WTC11 (cell line): ENCODE measurements at regions not wholly inside any gene's neighbourhood (a gene's known extent, or its start where the extent isn't known, plus 50 kb on each side); places are given as distances from the start of the nearest gene placed in this dataset.

Source experiments
- ATAC-seq: fragments of 200-7000 bp; cut with Tn5 transposase; 2 replicates; pipeline ENCODE4 v1.10.0; 2021; ENCODE audit warnings: mild to moderate bottlenecking, moderate library complexity
- CTCF ChIA-PET: fragments of 300-600 bp; sonication (Branson Sonifier 250); formaldehyde crosslinking; loops from one replicate; lab custom pipeline; 2021; ENCODE audit warnings: antibody characterized with exemption; lab: Charles Lee
- POLR2A ChIA-PET: fragments of 350-600 bp; sonication (Branson Sonifier 250); formaldehyde crosslinking; loops from one replicate; lab custom pipeline; 2021; ENCODE audit warnings: antibody characterized with exemption; lab: Charles Lee
- DNase-seq: peaks from one replicate; pipeline ENCODE4 v3.0.0; 2021; ENCODE audit warnings: low spot score
- H3K27ac Mint-ChIP-seq: 2 replicates; pipeline ENCODE4 v1.8.0; 2021; ENCODE audit warnings: mixed read lengths
- H3K27me3 Mint-ChIP-seq: 2 replicates; pipeline ENCODE4 v1.8.0; 2021; ENCODE audit warnings: low read depth, mild to moderate bottlenecking, moderate library complexity, mixed read lengths
- H3K36me3 Mint-ChIP-seq: 2 replicates; pipeline ENCODE4 v1.8.0; 2021; ENCODE audit warnings: mixed read lengths
- H3K4me1 Mint-ChIP-seq: 2 replicates; pipeline ENCODE4 v1.8.0; 2022; ENCODE audit warnings: mixed read lengths
- H3K4me3 Mint-ChIP-seq: 2 replicates; pipeline ENCODE4 v1.8.0; 2021; ENCODE audit warnings: mild to moderate bottlenecking, moderate library complexity, mixed read lengths
- H3K9me3 Mint-ChIP-seq: 2 replicates; pipeline ENCODE4 v1.8.0; 2021; ENCODE audit warnings: mixed read lengths
- AR ChIP-seq: fragments of 250-450 bp; sonication (Bioruptor Pico); IDR thresholded peaks from 2 replicates; pipeline ENCODE4 v1.9.0; 2021; ENCODE audit warnings: mild to moderate bottlenecking
- ATF2 ChIP-seq: sonication (generic); formaldehyde crosslinking; IDR thresholded peaks from 2 replicates; pipeline ENCODE4 v1.8.1; 2022; ENCODE audit warnings: low read depth, missing genetic modification reagents, borderline replicate concordance
- ATF6 ChIP-seq: sonication (generic); formaldehyde crosslinking; IDR thresholded peaks from 2 replicates; pipeline ENCODE4 v1.8.1; 2023; ENCODE audit warnings: mild to moderate bottlenecking, missing genetic modification reagents
- CDX4 ChIP-seq: fragments of 250-450 bp; sonication (Bioruptor Pico); IDR thresholded peaks from 2 replicates; pipeline ENCODE4 v1.9.0; 2021; ENCODE audit warnings: moderate library complexity, mild to moderate bottlenecking, inconsistent platforms, borderline replicate concordance
- CREM ChIP-seq: sonication (generic); formaldehyde crosslinking; IDR thresholded peaks from 2 replicates; pipeline ENCODE4 v1.8.1; 2022; ENCODE audit warnings: mild to moderate bottlenecking, missing genetic modification reagents, moderate library complexity
- E2F5 ChIP-seq: sonication (generic); formaldehyde crosslinking; IDR thresholded peaks from 2 replicates; pipeline ENCODE4 v1.8.1; 2022; ENCODE audit warnings: mild to moderate bottlenecking, moderate library complexity, missing genetic modification reagents
- ESRRA ChIP-seq: sonication (generic); formaldehyde crosslinking; IDR thresholded peaks from 2 replicates; pipeline ENCODE4 v1.8.1; 2022; ENCODE audit warnings: mild to moderate bottlenecking, missing genetic modification reagents, borderline replicate concordance
- FOXK1 ChIP-seq: sonication (generic); formaldehyde crosslinking; IDR thresholded peaks from 2 replicates; pipeline ENCODE4 v1.8.0; 2022; ENCODE audit warnings: mild to moderate bottlenecking, moderate library complexity, missing genetic modification reagents
- FOXP1 ChIP-seq: sonication (generic); formaldehyde crosslinking; IDR thresholded peaks from 2 replicates; pipeline ENCODE4 v1.8.0; 2022; ENCODE audit warnings: missing genetic modification reagents, mild to moderate bottlenecking, moderate library complexity, borderline replicate concordance
- GTF2I ChIP-seq: fragments of 250-450 bp; sonication (Bioruptor Pico); conservative IDR thresholded peaks from 2 replicates; pipeline ENCODE4 v1.4.0; 2021; ENCODE audit warnings: mild to moderate bottlenecking
- HMGXB4 ChIP-seq: sonication (generic); formaldehyde crosslinking; IDR thresholded peaks from 2 replicates; pipeline ENCODE4 v1.8.1; 2023; ENCODE audit warnings: mild to moderate bottlenecking, moderate library complexity, missing genetic modification reagents
- IRF2 ChIP-seq: sonication (generic); formaldehyde crosslinking; IDR thresholded peaks from 2 replicates; pipeline ENCODE4 v1.8.0; 2022; ENCODE audit warnings: low read depth, missing genetic modification reagents, borderline replicate concordance
- MLX ChIP-seq: sonication (generic); formaldehyde crosslinking; IDR thresholded peaks from 2 replicates; pipeline ENCODE4 v1.8.1; 2023; ENCODE audit warnings: mild to moderate bottlenecking, missing genetic modification reagents, moderate library complexity
- OVOL2 ChIP-seq: fragments of 250-450 bp; sonication (Bioruptor Pico); IDR thresholded peaks from 2 replicates; pipeline ENCODE4 v1.9.0; 2021; ENCODE audit warnings: mild to moderate bottlenecking, borderline replicate concordance
- SMAD4 ChIP-seq: sonication (generic); formaldehyde crosslinking; IDR thresholded peaks from 2 replicates; pipeline ENCODE4 v1.8.0; 2022; ENCODE audit warnings: mild to moderate bottlenecking, missing genetic modification reagents
- SOX15 ChIP-seq: fragments of 250-450 bp; sonication (Bioruptor Pico); IDR thresholded peaks from 2 replicates; pipeline ENCODE4 v1.9.0; 2021; ENCODE audit warnings: mild to moderate bottlenecking
- SP1 ChIP-seq: sonication (generic); formaldehyde crosslinking; conservative IDR thresholded peaks from 2 replicates; pipeline ENCODE4 v1.8.1; 2022; ENCODE audit warnings: missing genetic modification reagents
- TEAD4 ChIP-seq: sonication (generic); formaldehyde crosslinking; IDR thresholded peaks from 2 replicates; pipeline ENCODE4 v1.8.0; 2022; ENCODE audit warnings: mild to moderate bottlenecking, missing genetic modification reagents
- USF2 ChIP-seq: sonication (generic); formaldehyde crosslinking; IDR thresholded peaks from 2 replicates; pipeline ENCODE4 v1.8.1; 2023; ENCODE audit warnings: mild to moderate bottlenecking, missing genetic modification reagents, moderate library complexity
- ZNF232 ChIP-seq: sonication (generic); formaldehyde crosslinking; IDR thresholded peaks from 2 replicates; pipeline ENCODE4 v1.8.0; 2022; ENCODE audit warnings: mild to moderate bottlenecking, missing genetic modification reagents
- ZNF317 ChIP-seq: sonication (generic); formaldehyde crosslinking; IDR thresholded peaks from 2 replicates; pipeline ENCODE4 v1.8.1; 2023; ENCODE audit warnings: low read depth, mild to moderate bottlenecking, moderate library complexity, missing genetic modification reagents, borderline replicate concordance
- ZNF423 ChIP-seq: fragments of 250-450 bp; sonication (Bioruptor Pico); IDR thresholded peaks from 2 replicates; pipeline ENCODE4 v2.1.2; 2022; ENCODE audit warnings: mild to moderate bottlenecking, moderate library complexity
- ZSCAN18 ChIP-seq: fragments of 250-450 bp; sonication (Bioruptor Pico); IDR thresholded peaks from 2 replicates; pipeline ENCODE4 v2.1.2; 2022; ENCODE audit warnings: mild to moderate bottlenecking, moderate library complexity

- TF ChIP-seq ATF6 (no peak), E2F5 (CRISPR knock-in tag) (no peak), SMAD4 (CRISPR knock-in tag) (no peak), ZNF232 (CRISPR knock-in tag) (no peak), HMGXB4 (no peak), FOXK1 (CRISPR knock-in tag) (no peak), TEAD4 (CRISPR knock-in tag) (no peak), FOXP1 (no peak), GTF2I (CRISPR knock-in tag) (no peak), ZNF317 (no peak), USF2 (CRISPR knock-in tag) (no peak), ZSCAN18 (CRISPR knock-in tag) (no peak), SP1 (CRISPR knock-in tag) (no peak)
These were observed 242.3 kb upstream of the PMEPA1 start (continued) for GRCh38 chr20:57952136-57952535.

- no peak overlapping the region for H3K4me3 Mint-ChIP-seq
- DNase-seq = no peak
- H3K36me3 Mint-ChIP-seq = peaks cover 9% of the 10 kb centered on the region
- CTCF ChIA-PET = no interaction called here
- POLR2A ChIA-PET = no interaction called here
- no peak for ATAC-seq
- H3K9me3 Mint-ChIP-seq = peaks cover 49% of the 10 kb centered on the region
- H3K4me1 Mint-ChIP-seq = peaks cover 13% of the 10 kb centered on the region; the same call in 1 of the 2 replicates
- no peak for TF ChIP-seq SMAD4 (CRISPR knock-in tag)
- no peak for TF ChIP-seq ZNF232 (CRISPR knock-in tag)
- no peak for TF ChIP-seq IRF2 (CRISPR knock-in tag)
- TF ChIP-seq CREM = no peak
- TF ChIP-seq SOX15 (CRISPR knock-in tag) = no peak
- TF ChIP-seq OVOL2 (CRISPR knock-in tag) = no peak
- no peak for TF ChIP-seq ESRRA (CRISPR knock-in tag)
- TF ChIP-seq GTF2I (CRISPR knock-in tag) = no peak
- TF ChIP-seq CDX4 = no peak
- no peak for TF ChIP-seq ZNF423
- no peak for TF ChIP-seq MLX
- TF ChIP-seq ATF2 (CRISPR knock-in tag) = no peak
- no peak for TF ChIP-seq AR (CRISPR knock-in tag)
- TF ChIP-seq ZNF317 = no peak
- TF ChIP-seq, all 79 proteins: peak for 0
- H3K27me3 Mint-ChIP-seq = no peaks in the 10 kb centered on the region
- H3K27ac Mint-ChIP-seq = no peak overlapping the region
These were observed 241.7 kb upstream of the PMEPA1 start for GRCh38 chr20:57951549-57951948.
